ENCODE measurements at regions not wholly inside any gene's neighbourhood (a gene's known extent, or its start where the extent isn't known, plus 50 kb on each side); places are given as distances from the start of the nearest gene placed in this dataset.

DNA sequence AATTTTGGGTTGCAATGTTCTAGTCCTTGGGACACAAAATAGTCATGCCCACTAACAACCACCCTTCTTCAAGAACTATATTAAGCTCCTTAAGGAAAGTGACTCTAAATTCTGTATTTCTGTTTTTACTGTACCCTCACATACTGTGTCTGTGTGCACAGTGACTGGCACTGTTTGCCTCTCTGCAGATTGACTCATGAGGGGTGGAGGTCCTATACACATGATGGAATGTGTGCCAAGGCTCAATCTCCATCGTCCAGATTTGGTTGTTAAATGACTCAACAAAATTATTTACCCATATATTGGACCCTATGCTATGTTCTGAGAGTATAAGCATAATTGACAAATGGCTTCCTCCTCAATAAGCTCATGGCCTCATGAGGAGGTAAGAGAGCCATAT is 126.6 kb upstream of the CWC22 start:
- in situ Hi-C loops (cut with HindIII; ENCODE audit: low pct_ligation_motif_present, low sequenced_read_pairs): no loop called here
- Histone ChIP-seq H3K27me3 (replicated peaks) (no peaks in the 10 kb centered on the region), H3K27ac (no peak overlapping the region), H3K4me3 (ENCODE audit: low read depth, low read length) (no peak overlapping the region), H3K36me3 (replicated peaks) (no peaks in the 10 kb centered on the region)
- TF ChIP-seq CTCF (IDR thresholded peaks at IDR 0.05; ENCODE audit: low read depth, low read length, missing control alignments): no peak
- DNase-seq: no peak

DNA sequence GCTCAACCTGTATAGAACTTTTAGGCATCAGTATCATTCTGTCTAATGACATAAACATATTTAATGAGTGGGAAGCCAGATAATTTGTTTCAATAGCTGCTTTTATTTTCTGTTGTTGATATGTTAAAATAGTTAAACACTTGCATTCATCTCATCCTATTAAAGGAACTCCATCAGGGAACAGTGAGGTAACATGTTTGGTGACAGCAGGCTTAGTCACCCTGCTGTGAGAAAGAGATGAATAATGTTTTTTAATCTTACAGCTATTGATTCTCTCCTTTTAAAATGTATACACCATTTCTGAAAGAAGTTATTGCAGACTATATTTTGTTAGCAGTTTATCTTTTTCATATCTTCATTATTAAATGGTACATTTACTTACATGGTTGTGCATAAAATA is 123.3 kb upstream of the CWC22 start:
- peak; percentile 20 for DNase-seq
- in situ Hi-C loops (cut with HindIII; ENCODE audit: low pct_ligation_motif_present, low sequenced_read_pairs): no loop called here

GRCh38 chr2:180128861-180129260 is 121.8 kb upstream of the CWC22 start:
- Histone ChIP-seq H3K27me3 (replicated peaks) (no peaks in the 10 kb centered on the region), H3K36me3 (replicated peaks) (no peaks in the 10 kb centered on the region), H3K27ac (no peak overlapping the region), H3K4me3 (ENCODE audit: low read depth, low read length) (no peak overlapping the region)
- TF ChIP-seq CTCF (IDR thresholded peaks at IDR 0.05; ENCODE audit: low read depth, low read length, missing control alignments): no peak
- in situ Hi-C loops (cut with HindIII; ENCODE audit: low pct_ligation_motif_present, low sequenced_read_pairs): no loop called here
- DNase-seq: no peak

More for the DNA sequence above, 123.3 kb upstream of the CWC22 start:
- no peak for TF ChIP-seq CTCF (IDR thresholded peaks at IDR 0.05; ENCODE audit: low read depth, low read length, missing control alignments)
- H3K27ac ChIP-seq: no peak overlapping the region
- no peaks in the 10 kb centered on the region for H3K27me3 ChIP-seq (replicated peaks)
- H3K4me3 ChIP-seq (ENCODE audit: low read depth, low read length): no peak overlapping the region
- H3K36me3 ChIP-seq (replicated peaks): no peaks in the 10 kb centered on the region

DNA sequence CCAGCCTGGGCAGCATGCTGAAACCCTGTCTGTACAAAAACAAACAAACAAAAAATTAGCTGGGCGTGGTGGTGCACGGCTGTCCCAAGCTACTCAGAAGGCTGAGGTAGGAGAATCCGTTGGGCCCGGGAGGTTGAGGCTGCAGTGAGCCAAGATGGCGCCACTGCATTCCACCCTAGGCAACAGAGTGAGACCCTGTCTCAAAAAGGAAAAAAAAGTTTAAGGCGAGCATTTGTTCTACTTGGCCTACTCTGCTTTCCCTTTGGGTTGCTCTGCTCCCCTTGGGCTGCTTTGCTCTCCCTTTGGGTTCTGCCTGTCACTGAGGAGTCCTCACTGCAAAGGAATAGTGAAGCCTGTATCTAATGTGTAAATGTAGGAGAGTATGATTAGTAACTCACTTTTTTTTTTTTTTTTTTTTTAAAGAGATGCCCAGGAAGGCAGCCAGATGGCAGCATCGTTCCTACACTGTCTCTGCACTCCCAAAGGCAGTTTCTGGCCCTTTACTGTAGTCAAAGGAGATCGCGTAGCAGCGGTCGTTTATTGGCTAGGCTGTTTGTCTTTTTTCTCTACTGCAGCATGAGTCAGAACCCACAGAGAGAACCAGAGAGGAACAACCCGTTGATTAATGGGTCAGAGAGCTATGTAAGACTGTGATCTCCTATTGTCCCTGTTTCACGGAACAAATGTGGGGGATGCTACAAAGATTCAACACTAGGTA is 118.3 kb upstream of the CWC22 start:
- Histone ChIP-seq H3K27me3 (replicated peaks) (no peaks in the 10 kb centered on the region), H3K27ac (no peak overlapping the region), H3K4me3 (ENCODE audit: low read depth, low read length) (no peak overlapping the region), H3K36me3 (replicated peaks) (no peaks in the 10 kb centered on the region)
- DNase-seq: peak; percentile 95
- peak; percentile 80 for TF ChIP-seq CTCF (IDR thresholded peaks at IDR 0.05; ENCODE audit: low read depth, low read length, missing control alignments)
- in situ Hi-C loops (cut with HindIII; ENCODE audit: low pct_ligation_motif_present, low sequenced_read_pairs): no loop called here

GRCh38 chr2:180124273-180125139 is 117.4 kb upstream of the CWC22 start:
- Histone ChIP-seq H3K36me3 (replicated peaks) (no peaks in the 10 kb centered on the region), H3K4me3 (ENCODE audit: low read depth, low read length) (no peak overlapping the region), H3K27ac (no peak overlapping the region), H3K27me3 (replicated peaks) (no peaks in the 10 kb centered on the region)
- TF ChIP-seq CTCF (IDR thresholded peaks at IDR 0.05; ENCODE audit: low read depth, low read length, missing control alignments): peak; percentile 39
- in situ Hi-C loops (cut with HindIII; ENCODE audit: low pct_ligation_motif_present, low sequenced_read_pairs): no loop called here
- DNase-seq: peak; percentile 59

Data from brain microvascular endothelial cell (primary cell).